ENCODE measurements at regions not wholly inside any gene's neighbourhood (a gene's known extent, or its start where the extent isn't known, plus 50 kb on each side); places are given as distances from the start of the nearest gene placed in this dataset.

- no peaks in the 10 kb centered on the region for H3K27me3 ChIP-seq (ENCODE audit: insufficient read depth)
- H3K4me3 ChIP-seq: no peak overlapping the region
- DNase-seq (ENCODE audit: low spot score): no peak
- no peaks in the 10 kb centered on the region for H3K4me1 ChIP-seq (ENCODE audit: insufficient read depth)
- Mint-ChIP-seq H3K36me3 (ENCODE audit: low read depth) (no peaks in the 10 kb centered on the region), H3K4me1 (no peaks in the 10 kb centered on the region), H3K4me3 (no peak overlapping the region), H3K27me3 (ENCODE audit: insufficient read depth, low read depth, poor library complexity) (no peaks in the 10 kb centered on the region), H3K27ac (no peak overlapping the region; the same call in 1 of the 2 replicates), H3K9me3 (no peaks in the 10 kb centered on the region)
- H3K36me3 ChIP-seq (ENCODE audit: insufficient read depth): no peaks in the 10 kb centered on the region
- H3K9me2 ChIP-seq (ENCODE audit: insufficient read depth): no peaks in the 10 kb centered on the region
- H3K79me2 ChIP-seq (replicated peaks; ENCODE audit: insufficient read depth): no peaks in the 10 kb centered on the region
- H3K27ac ChIP-seq (ENCODE audit: low read depth): no peak overlapping the region
- H4K20me1 ChIP-seq (replicated peaks; ENCODE audit: insufficient read depth): no peaks in the 10 kb centered on the region
- TF ChIP-seq STAT1 (IDR thresholded peaks at IDR 0.05; ENCODE audit: unreplicated experiment) (no peak), ZNF462 (CRISPR knock-in tag; IDR thresholded peaks at IDR 0.05) (no peak), ZNF331 (CRISPR knock-in tag; IDR thresholded peaks at IDR 0.05; ENCODE audit: low read depth) (no peak), CTCF (conservative IDR thresholded peaks at IDR 0.05; ENCODE audit: low read depth in 2 of 2) (no peak), ZNF114 (CRISPR knock-in tag; IDR thresholded peaks at IDR 0.05) (no peak), JUNB (IDR thresholded peaks at IDR 0.05; ENCODE audit: unreplicated experiment) (no peak), ETS1 (IDR thresholded peaks at IDR 0.05) (no peak), CREB1 (CRISPR knock-in tag; IDR thresholded peaks at IDR 0.05; ENCODE audit: low read depth) (no peak), EZH2phosphoT487 (IDR thresholded peaks at IDR 0.05; ENCODE audit: unreplicated experiment) (no peak), EZH2 (IDR thresholded peaks at IDR 0.05; ENCODE audit: low read depth, unreplicated experiment) (no peak), REST (IDR thresholded peaks at IDR 0.05; ENCODE audit: unreplicated experiment) (no peak), POLR2AphosphoS5 (IDR thresholded peaks at IDR 0.05; ENCODE audit: low read depth) (no peak), NANOG (IDR thresholded peaks at IDR 0.05; ENCODE audit: borderline replicate concordance) (no peak)
- no peak overlapping the region for H3K4me2 ChIP-seq
- no peak for ATAC-seq
- no peaks in the 10 kb centered on the region for H3F3A ChIP-seq (replicated peaks; ENCODE audit: low read depth)
- no peak overlapping the region for H2AFZ ChIP-seq
These were observed 128.6 kb upstream of the ZSWIM2 start for GRCh38 chr2:186977433-186978045.

Data from GM23338 (cell line).